Common myeloid progenitor, CD34-positive (primary cell): ENCODE measurements at regions not wholly inside any gene's neighbourhood (a gene's known extent, or its start where the extent isn't known, plus 50 kb on each side); places are given as distances from the start of the nearest gene placed in this dataset.
"Not testable (repeated sequence)": the region's sequence is repeated elsewhere in the genome, so short reads cannot be mapped to it uniquely, and the experiment has no call there.

Experiments used
- CTCF ChIA-PET: fragments of 350-600 bp; sonication (Branson Sonifier 250); formaldehyde crosslinking; loops from one replicate; lab custom pipeline; 2021; ENCODE audit warnings: antibody characterized with exemption; lab: Charles Lee
- POLR2A ChIA-PET: fragments of 350-600 bp; sonication (Branson Sonifier 250); formaldehyde crosslinking; loops from one replicate; lab custom pipeline; 2021; ENCODE audit warnings: antibody characterized with exemption; lab: Charles Lee
- DNase-seq, 3 donors: peaks; one replicate each; pipeline versions ENCODE4 v3.0.0 to v3.0.0-alpha.2; 2013
- H3K27ac ChIP-seq, 2 experiments: 1 replicate in 1 of 2; 2 replicates in 1 of 2; pipeline ENCODE4 v1.7.0; 2013; ENCODE audit warnings: inconsistent platforms in 2 of 2, low read length in 2 of 2, mild to moderate bottlenecking in 2 of 2, low read depth in 1 of 2, moderate library complexity in 1 of 2; ENCODE audit not compliant: severe bottlenecking in 2 of 2, insufficient read depth in 1 of 2, poor library complexity in 1 of 2
- H3K27me3 ChIP-seq, 5 experiments: replicated peaks in 2 of 5; 1 replicate in 3 of 5; 2 replicates in 2 of 5; pipeline versions ENCODE4 v1.6.1 to v1.7.0; 2013; ENCODE audit warnings: low read length in 4 of 5, mild to moderate bottlenecking in 2 of 5, moderate library complexity in 2 of 5, inconsistent platforms in 1 of 5; ENCODE audit not compliant: insufficient read depth in 5 of 5, control insufficient read depth in 4 of 5
- H3K36me3 ChIP-seq, 4 experiments: 1 replicate in 2 of 4; 2 replicates in 2 of 4; pipeline versions ENCODE4 v1.6.1 to v1.7.0; 2013; ENCODE audit warnings: low read length in 3 of 4, control low read depth in 1 of 4, mild to moderate bottlenecking in 1 of 4; ENCODE audit not compliant: control insufficient read depth in 4 of 4, insufficient read depth in 4 of 4
- H3K4me1 ChIP-seq, 4 experiments: 1 replicate in 3 of 4; 2 replicates in 1 of 4; pipeline versions ENCODE4 v1.6.1 to v1.7.1; 2013; ENCODE audit warnings: low read length in 3 of 4, mild to moderate bottlenecking in 3 of 4, control low read depth in 1 of 4, inconsistent platforms in 1 of 4, moderate library complexity in 1 of 4; ENCODE audit not compliant: control insufficient read depth in 4 of 4, insufficient read depth in 4 of 4; ENCODE audit errors: control extremely low read depth in 1 of 4
- H3K4me3 ChIP-seq, 7 experiments: 1 replicate in 4 of 7; 2 replicates in 3 of 7; pipeline versions ENCODE4 v1.5.1 to v1.7.0; 2013; ENCODE audit warnings: mild to moderate bottlenecking in 7 of 7, low read length in 6 of 7, moderate library complexity in 6 of 7, inconsistent platforms in 2 of 7, low read depth in 2 of 7, control low read depth in 1 of 7; ENCODE audit not compliant: insufficient read depth in 4 of 7, control insufficient read depth in 1 of 7; ENCODE audit errors: extremely low read depth in 1 of 7
- H3K9me3 ChIP-seq, 5 experiments: 1 replicate in 4 of 5; 2 replicates in 1 of 5; pipeline versions ENCODE4 v1.6.1 to v1.7.1; 2013; ENCODE audit warnings: low read length in 4 of 5, mild to moderate bottlenecking in 2 of 5, inconsistent platforms in 1 of 5, low read depth in 1 of 5, moderate library complexity in 1 of 5; ENCODE audit not compliant: control insufficient read depth in 4 of 5, insufficient read depth in 2 of 5; ENCODE audit errors: control extremely low read depth in 1 of 5
- WGBS: methylation state at CpG from one replicate; pipeline ENCODE4 v1.1.5; 2013; ENCODE audit not compliant: insufficient coverage; 5-methylcytosine and 5-hydroxymethylcytosine counted together

DNA sequence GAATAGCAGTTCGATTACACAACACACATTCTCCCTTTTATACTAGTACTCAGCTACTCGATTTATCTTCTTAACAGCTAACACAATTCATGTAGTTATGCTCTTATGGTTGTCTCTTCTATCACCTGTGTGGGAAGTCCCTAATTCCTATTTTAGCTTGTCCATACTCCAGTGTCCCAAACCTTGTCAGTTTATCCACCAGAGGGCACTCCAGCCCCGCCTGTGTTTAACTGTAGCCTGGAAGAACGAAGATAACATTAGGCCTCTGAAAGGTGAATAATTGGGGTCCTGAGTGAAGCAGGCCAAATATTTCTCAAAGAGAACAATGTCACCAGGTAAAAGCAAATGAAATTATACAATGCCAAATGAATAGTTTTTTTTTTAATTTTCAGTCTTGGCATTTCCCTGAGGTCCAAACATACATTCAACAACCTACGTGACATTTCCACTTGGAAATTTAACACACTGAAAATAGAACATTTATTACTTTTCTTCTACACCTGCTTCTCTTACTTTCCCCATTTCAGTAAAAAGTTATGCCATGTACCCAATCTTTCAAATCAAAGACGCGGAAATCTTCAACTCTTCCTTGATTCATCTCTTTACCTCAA, 560.7 kb downstream of the HTR1A start:
- Histone ChIP-seq H3K27me3 (no peaks in the 10 kb centered on the region), H3K4me3 (no peak overlapping the region), H3K9me3 (no peaks in the 10 kb centered on the region), H3K27ac (no peak overlapping the region), H3K4me1 (no peaks in the 10 kb centered on the region), H3K36me3 (no peaks in the 10 kb centered on the region)
- POLR2A ChIA-PET: no interaction called here
- WGBS: 40% methylated on average over 7 of the region's 7 CpGs
- CTCF ChIA-PET: no interaction called here
- peak; percentile 19 to 41 (median 39) for DNase-seq

DNA sequence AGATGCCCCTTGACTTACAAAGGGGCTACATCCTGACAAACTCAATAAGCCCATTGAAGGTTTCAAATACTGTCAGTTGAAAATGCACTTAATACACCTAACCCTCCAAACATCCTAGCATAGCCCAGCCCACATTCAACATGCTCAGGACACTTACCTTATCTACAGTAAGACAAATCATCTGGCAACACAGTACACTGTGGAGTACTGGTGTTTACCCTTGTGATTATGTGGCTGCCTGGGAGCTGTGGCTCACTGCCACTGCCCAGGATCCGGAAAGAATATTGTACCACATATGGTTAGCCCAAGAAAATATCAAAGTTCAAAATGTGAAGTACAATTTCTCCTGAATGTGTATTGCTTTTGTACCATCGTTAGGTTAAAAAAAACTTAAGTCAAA, 562.2 kb downstream of the HTR1A start:
- Histone ChIP-seq H3K27me3 (no peaks in the 10 kb centered on the region), H3K27ac (no peak overlapping the region), H3K4me1 (no peaks in the 10 kb centered on the region), H3K36me3 (no peaks in the 10 kb centered on the region), H3K4me3 (no peak overlapping the region), H3K9me3 (no peaks in the 10 kb centered on the region)
- no CpG with 5 or more reads among the region's 2 CpGs for WGBS
- no peak for DNase-seq
- POLR2A ChIA-PET: no interaction called here
- CTCF ChIA-PET: no interaction called here

DNA sequence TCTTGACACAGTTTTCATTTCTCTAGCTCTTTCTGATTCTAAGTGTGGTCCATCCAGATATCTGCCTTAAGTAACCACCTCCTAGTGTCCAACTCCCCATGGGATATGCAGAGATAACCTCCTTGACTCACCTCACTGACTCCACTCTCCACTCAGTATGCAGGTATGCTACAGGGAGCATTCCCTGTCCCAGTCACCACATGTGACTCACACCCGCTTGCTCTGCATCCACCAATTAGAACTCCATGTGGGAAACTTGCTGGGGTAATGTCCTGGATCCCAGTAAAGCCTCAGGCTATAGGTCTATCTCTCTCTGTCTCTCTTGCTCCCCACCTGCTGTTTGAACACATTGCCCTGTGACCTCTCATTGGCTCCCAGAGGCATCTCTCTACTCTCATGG, 563.9 kb downstream of the HTR1A start:
- no peak for DNase-seq
- Histone ChIP-seq H3K27me3 (no peaks in the 10 kb centered on the region), H3K36me3 (no peaks in the 10 kb centered on the region), H3K9me3 (no peaks in the 10 kb centered on the region), H3K27ac (no peak overlapping the region), H3K4me3 (no peak overlapping the region), H3K4me1 (no peaks in the 10 kb centered on the region)
- WGBS: 89% methylated on average over 1 of the region's 1 CpG
- ChIA-PET CTCF (no interaction called here), POLR2A (no interaction called here)

DNA sequence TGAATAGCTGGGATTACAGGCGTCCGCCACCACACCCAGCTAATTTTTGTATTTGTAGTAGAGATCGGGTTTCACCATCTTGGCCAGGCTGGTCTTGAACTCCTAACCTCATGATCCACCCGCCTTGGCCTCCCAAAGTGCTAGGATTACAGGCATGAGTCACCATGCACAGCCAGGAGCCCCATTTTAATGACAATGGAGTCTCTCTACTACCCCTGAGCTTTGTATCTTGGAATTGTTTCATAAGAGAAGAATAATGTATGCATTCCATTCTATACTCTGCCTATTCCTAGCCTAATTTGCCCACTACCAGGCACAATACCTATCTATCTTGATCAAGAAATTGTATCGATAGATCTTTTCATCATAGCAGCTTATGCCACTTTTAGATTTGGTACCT, 574.1 kb downstream of the HTR1A start:
- H3K4me1 ChIP-seq, H3K9me3 ChIP-seq, H3K36me3 ChIP-seq, H3K27me3 ChIP-seq, H3K27ac ChIP-seq, DNase-seq, H3K4me3 ChIP-seq, POLR2A ChIA-PET: not testable (repeated sequence)
- WGBS: 94% methylated on average over 3 of the region's 5 CpGs
- CTCF ChIA-PET: interaction anchor here (0.6 kb wide), 1 partner anchor 1850 kb away, joined by 4 read pairs; no protein-coding TSS in a partner anchor

DNA sequence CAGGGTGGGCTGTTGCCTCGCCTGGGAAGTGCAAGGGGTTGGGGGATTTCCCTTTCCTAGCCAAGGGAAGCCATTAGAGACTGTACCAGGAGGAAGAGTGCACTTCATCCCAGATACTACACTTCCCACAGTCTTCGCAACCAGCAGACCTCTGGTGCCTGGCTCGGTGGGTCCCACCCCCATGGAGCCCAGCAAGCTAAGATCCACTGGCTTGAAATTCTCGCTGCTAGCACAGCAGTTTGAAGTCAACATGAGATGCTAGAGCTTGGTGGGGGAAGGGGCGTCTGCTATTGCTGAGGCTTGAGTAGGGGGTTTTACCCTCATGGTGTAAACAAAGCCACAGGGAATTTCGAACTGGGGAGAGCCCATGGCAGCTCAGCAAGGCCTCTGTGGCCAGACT, 586.4 kb downstream of the HTR1A start:
- Histone ChIP-seq H3K36me3 (no peaks in the 10 kb centered on the region), H3K27me3 (no peaks in the 10 kb centered on the region), H3K27ac (no peak overlapping the region), H3K4me3 (no peak overlapping the region), H3K9me3 (no peaks in the 10 kb centered on the region), H3K4me1 (no peaks in the 10 kb centered on the region)
- DNase-seq: no peak
- 65% methylated on average over 4 of the region's 6 CpGs for WGBS
- CTCF ChIA-PET: no interaction called here
- POLR2A ChIA-PET: no interaction called here

DNA sequence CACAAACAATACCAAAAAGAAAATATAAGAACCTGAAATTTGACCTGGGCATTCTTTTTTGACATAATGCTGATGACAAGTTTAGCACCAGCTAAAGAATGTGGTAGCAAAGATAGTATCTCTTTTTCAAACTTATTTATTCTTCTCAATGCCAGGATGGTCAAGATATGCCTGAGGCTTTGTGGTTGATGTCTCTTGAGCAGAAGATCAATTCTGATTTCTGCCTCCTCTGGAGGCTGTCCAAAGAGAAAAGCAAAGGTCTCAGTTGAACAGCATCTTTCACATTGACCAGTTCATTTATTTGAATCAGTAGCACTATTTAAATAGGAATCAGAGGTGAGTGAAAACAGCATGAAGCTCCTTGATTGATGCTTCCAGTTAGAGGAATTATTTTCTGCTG, 588.2 kb downstream of the HTR1A start:
- no peak overlapping the region for H3K27ac ChIP-seq
- no peaks in the 10 kb centered on the region for H3K36me3 ChIP-seq
- POLR2A ChIA-PET: no interaction called here
- no peaks in the 10 kb centered on the region for H3K9me3 ChIP-seq
- H3K4me1 ChIP-seq: no peaks in the 10 kb centered on the region
- no peak for DNase-seq
- H3K4me3 ChIP-seq: no peak overlapping the region
- no peaks in the 10 kb centered on the region for H3K27me3 ChIP-seq
- CTCF ChIA-PET: no interaction called here

DNA sequence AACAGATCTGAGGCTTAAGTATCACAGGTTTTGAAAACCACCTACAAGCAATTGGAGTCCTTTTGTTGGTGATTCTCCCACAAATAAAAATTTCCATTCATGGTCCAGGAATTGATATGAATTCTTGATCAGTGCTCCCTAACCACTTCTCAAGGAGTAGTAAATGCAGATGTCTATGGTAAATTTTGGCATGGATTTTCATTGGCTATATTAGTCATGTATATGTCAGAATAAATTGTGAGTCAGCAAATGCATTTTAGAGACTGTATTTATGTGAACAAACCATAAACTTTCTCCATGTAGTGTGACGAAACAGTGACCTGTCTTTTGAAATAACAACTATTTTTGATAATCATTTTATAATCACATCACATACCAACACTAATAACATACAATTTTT, 611.1 kb downstream of the HTR1A start:
- no peaks in the 10 kb centered on the region for H3K9me3 ChIP-seq
- no peaks in the 10 kb centered on the region for H3K27me3 ChIP-seq
- no peaks in the 10 kb centered on the region for H3K4me1 ChIP-seq
- no peak for DNase-seq
- CTCF ChIA-PET: no interaction called here
- WGBS: no CpG with 5 or more reads among the region's 1 CpG
- H3K36me3 ChIP-seq: no peaks in the 10 kb centered on the region
- no peak overlapping the region for H3K4me3 ChIP-seq
- POLR2A ChIA-PET: no interaction called here
- no peak overlapping the region for H3K27ac ChIP-seq
